Pancreas (tissue), 10 donors: ENCODE measurements at regions not wholly inside any gene's neighbourhood (a gene's known extent, or its start where the extent isn't known, plus 50 kb on each side); places are given as distances from the start of the nearest gene placed in this dataset.

Experiments
- ATAC-seq, 4 donors: fragments of 200-7000 bp; cut with Tn5 transposase; one replicate each; pipeline versions ENCODE4 v1.8.0 to v1.9.1; 2020; ENCODE audit warnings: mild to moderate bottlenecking in 4 of 4, moderate library complexity in 4 of 4
- DNase-seq, 6 donors: peaks; one replicate each; pipeline ENCODE4 v3.0.0-alpha.2; 2020
- FAIRE-seq: peaks from 2 replicates; lab custom pipeline; 2012; peaks lifted over from hg19 to GRCh38; lab: Jason Lieb, UNC
- H3K27ac ChIP-seq, 4 donors: fragments of 200-600 bp; sonication (generic); 1 replicate in 3 of 4; 2 replicates in 1 of 4; pipeline versions ENCODE4 v1.5.0 to v1.8.0; 2020
- H3K27me3 ChIP-seq, 4 donors: fragments of 200-600 bp; one replicate each; pipeline ENCODE4 v1.8.0; 2021
- H3K36me3 ChIP-seq, 3 donors: fragments of 200-600 bp; sonication (generic) in 1 of 3; one replicate each; pipeline versions ENCODE4 v1.5.0 to v1.8.0; 2020 to 2021
- H3K4me1 ChIP-seq, 3 donors: fragments of 200-600 bp; one replicate each; pipeline ENCODE4 v1.8.0; 2021
- H3K4me3 ChIP-seq, 4 donors: fragments of 200-600 bp; sonication (generic) in 2 of 4; one replicate each; pipeline versions ENCODE4 v1.5.0 to v1.8.0; 2020 to 2021
- H3K9me3 ChIP-seq, 4 donors: fragments of 200-600 bp; one replicate each; pipeline ENCODE4 v1.8.0; 2021
- WGBS, 2 donors: extraction: QIAGEN DNeasy Blood & Tissue Kit; methylation state at CpG; one replicate each; pipeline ENCODE4 v1.1.7; 2013; 5-methylcytosine and 5-hydroxymethylcytosine counted together
- intact Hi-C, 3 donors: fragments of 100-400 bp; cut with DNase I; formaldehyde crosslinking; loops; one replicate each; pipeline versions ENCODE4 v1.11.1 to v1.14.2; 2022
- TF ChIP-seq, protein P1 (sequence below), 4 donors: fragments of 200-600 bp; sonication (generic) in 3 of 4; IDR thresholded peaks; one replicate each; pipeline versions ENCODE4 v1.5.0 to v1.8.0; 2021; ENCODE audit warnings: antibody characterized with exemption in 4 of 4
- donor health status: healthy with polysubstance abuse.
- donor health status: DM: no; HTN: no; CAD: no; lungs with moderate emphysema.
- donor health status: DM: no; HTN: no; CAD: no.
- donor health status: control.
- donor health status: control.
- donor health status: Bipolar disorder and iron deficiency.
- donor health status: DM: yes; HTN: yes; CAD: no.
- donor health status: DM: no; HTN: no; CAD: no.
- donor health status: DM: no; HTN: no; CAD: no.
- donor health status: DM: yes; HTN: yes; CAD: no.

DNA sequence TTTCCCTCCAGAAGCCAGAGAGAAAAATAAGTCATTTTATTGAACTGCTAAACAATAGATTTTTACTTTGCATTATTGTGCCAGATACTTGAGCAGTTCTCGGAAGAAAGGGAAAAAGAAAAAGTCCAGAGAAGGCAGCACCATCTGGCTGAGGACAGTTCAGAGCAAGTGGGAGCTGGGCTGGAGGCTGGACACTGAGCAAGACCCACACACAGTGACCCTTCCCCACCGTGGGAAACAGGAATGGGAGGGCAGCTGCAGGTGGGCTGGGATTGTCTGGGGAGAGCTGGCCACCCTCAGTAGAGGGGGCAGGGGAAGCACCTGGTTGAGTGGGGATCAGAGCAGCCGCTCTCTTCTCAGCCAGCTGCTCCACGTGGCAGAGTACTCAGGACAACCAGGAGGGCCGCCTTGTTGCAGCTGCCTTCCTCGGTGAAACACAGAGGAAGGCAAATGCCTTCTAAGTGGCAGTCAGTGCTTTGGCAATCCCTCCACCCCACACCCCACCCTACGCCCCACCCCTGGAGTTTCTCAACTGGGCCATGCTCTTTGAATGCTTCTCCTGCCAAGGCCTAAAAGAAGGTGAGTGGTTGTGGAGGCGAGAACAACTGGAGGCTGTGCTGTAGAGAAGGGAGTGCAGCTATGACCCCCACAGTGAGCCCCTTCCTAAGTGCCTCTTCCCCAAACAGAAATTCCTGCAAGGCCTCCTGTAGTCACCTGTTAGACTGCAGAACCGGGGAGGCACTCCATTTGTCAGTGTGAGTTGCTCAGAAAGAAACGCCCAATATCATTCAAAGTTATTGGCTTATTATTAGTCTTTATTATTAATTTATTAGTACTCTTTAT, 179.3 kb downstream of the ZIC5 start:
- no peaks in the 10 kb centered on the region for H3K9me3 ChIP-seq
- intact Hi-C loops: no loop called here
- no peaks in the 10 kb centered on the region for H3K27me3 ChIP-seq
- H3K4me3 ChIP-seq: no peak overlapping the region
- no peak overlapping the region for H3K27ac ChIP-seq
- DNase-seq (no peak), FAIRE-seq (no peak), ATAC-seq (no peak)
- no peaks in the 10 kb centered on the region for H3K36me3 ChIP-seq
- H3K4me1 ChIP-seq: no peaks in the 10 kb centered on the region
- TF ChIP-seq, protein P1, sequence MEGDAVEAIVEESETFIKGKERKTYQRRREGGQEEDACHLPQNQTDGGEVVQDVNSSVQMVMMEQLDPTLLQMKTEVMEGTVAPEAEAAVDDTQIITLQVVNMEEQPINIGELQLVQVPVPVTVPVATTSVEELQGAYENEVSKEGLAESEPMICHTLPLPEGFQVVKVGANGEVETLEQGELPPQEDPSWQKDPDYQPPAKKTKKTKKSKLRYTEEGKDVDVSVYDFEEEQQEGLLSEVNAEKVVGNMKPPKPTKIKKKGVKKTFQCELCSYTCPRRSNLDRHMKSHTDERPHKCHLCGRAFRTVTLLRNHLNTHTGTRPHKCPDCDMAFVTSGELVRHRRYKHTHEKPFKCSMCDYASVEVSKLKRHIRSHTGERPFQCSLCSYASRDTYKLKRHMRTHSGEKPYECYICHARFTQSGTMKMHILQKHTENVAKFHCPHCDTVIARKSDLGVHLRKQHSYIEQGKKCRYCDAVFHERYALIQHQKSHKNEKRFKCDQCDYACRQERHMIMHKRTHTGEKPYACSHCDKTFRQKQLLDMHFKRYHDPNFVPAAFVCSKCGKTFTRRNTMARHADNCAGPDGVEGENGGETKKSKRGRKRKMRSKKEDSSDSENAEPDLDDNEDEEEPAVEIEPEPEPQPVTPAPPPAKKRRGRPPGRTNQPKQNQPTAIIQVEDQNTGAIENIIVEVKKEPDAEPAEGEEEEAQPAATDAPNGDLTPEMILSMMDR (IDR thresholded peaks at IDR 0.05): no peak
- 84 to 86% methylated on average over 10 of the region's 10 CpGs for WGBS, 2 donors

DNA sequence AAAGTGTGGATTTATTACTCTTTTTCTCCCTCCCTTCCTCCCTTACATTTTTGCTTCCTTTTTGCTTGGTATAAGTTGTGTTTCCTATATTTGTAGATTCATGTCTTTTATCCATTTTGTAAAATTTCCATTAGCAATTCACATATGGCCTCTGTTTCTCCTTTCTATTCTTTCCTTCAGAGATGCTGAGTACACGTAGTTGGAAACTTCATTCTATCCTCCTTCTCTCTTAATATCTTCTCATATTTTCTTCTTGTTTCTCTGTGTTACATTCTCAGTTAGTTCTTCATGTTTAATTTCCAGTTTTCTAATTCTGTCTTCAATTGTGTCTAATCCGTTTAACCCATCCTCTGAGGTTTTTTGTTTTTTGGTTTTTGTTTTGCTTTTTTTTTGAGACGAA, 188.9 kb downstream of the ZIC5 start:
- WGBS, 2 donors: 94 to 95% methylated on average over 3 of the region's 3 CpGs
- H3K4me1 ChIP-seq: no peaks in the 10 kb centered on the region
- no peak for ATAC-seq
- no peaks in the 10 kb centered on the region for H3K9me3 ChIP-seq
- TF ChIP-seq, protein P1 (IDR thresholded peaks at IDR 0.05): no peak
- H3K36me3 ChIP-seq: no peaks in the 10 kb centered on the region
- no peak overlapping the region for H3K27ac ChIP-seq
- intact Hi-C loops: no loop called here
- no peak for FAIRE-seq
- DNase-seq: no peak
- H3K4me3 ChIP-seq: no peak overlapping the region
- no peaks in the 10 kb centered on the region for H3K27me3 ChIP-seq

DNA sequence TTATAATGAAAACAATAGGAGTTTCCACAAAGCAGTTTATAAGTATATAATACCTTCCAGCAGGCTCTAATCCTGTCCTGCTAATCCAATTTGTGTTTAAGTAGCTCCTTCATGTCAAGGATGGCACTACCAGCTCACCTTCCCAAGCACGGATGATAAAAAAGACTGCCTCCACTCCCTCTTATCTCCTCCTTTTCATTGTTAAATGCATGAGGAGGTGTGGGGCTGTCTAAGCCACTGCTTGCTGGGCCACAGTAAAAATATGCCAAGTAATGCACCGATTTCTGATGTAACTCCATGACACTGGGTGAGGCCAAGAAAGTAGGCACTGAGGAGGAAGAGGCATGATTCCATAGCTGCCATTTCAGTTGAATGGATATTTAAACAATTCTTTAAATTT, 193.1 kb downstream of the ZIC5 start:
- H3K4me1 ChIP-seq: no peaks in the 10 kb centered on the region
- 86 to 89% methylated on average over 2 of the region's 2 CpGs for WGBS, 2 donors
- no peak for FAIRE-seq
- H3K27ac ChIP-seq: no peak overlapping the region
- TF ChIP-seq, protein P1 (IDR thresholded peaks at IDR 0.05): no peak
- H3K27me3 ChIP-seq: no peaks in the 10 kb centered on the region
- no peak for DNase-seq
- intact Hi-C loops: no loop called here
- H3K4me3 ChIP-seq: no peak overlapping the region
- ATAC-seq: no peak
- no peaks in the 10 kb centered on the region for H3K9me3 ChIP-seq
- no peaks in the 10 kb centered on the region for H3K36me3 ChIP-seq

DNA sequence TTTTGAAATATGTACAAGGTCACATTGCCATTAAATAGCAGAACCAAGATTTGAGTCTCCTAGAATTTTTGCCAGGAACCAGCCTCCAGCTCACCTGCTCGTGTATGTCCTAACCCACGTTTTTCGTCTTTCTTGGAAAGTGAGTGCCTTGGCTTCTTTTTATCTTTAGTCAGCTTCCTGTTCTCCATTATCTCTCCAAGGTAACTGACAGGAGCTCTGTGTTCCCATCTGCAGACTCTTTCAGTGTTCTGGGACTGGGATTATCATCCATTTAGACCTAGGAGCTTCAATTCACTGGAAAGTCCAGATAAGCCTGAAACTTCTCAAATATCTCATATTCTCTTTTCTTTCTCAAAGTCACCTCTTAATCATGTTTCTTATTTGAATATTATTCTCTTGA, 193.7 kb downstream of the ZIC5 start:
- H3K27ac ChIP-seq: no peak overlapping the region
- intact Hi-C loops: no loop called here
- WGBS, 2 donors: 39 to 41% methylated on average over 3 of the region's 3 CpGs
- DNase-seq: no peak
- TF ChIP-seq, protein P1 (IDR thresholded peaks at IDR 0.05): no peak
- no peak for FAIRE-seq
- H3K9me3 ChIP-seq: no peaks in the 10 kb centered on the region
- no peak overlapping the region for H3K4me3 ChIP-seq
- H3K27me3 ChIP-seq: no peaks in the 10 kb centered on the region
- H3K4me1 ChIP-seq: no peaks in the 10 kb centered on the region
- no peak for ATAC-seq
- H3K36me3 ChIP-seq: no peaks in the 10 kb centered on the region

DNA sequence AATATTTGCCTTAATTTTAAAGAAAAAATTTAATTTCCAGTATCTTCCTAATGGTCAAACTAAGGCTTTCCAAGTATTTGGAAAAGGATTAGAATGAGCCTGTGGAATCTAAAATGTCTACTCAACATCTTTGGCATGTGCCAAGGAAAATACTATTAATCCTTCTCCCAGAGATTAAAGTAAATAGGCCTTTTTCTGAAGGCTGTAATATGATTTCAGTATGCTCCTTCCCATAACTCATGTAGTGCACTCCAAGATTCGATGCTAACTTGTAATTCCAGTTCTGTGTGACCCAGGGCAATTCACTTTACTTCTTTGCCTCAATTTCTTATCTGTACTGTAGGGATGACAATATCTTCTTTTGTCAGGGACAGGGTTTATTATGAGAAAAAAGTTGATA, 196.9 kb downstream of the ZIC5 start:
- ATAC-seq: no peak
- Histone ChIP-seq H3K4me3 (no peak overlapping the region), H3K27me3 (no peaks in the 10 kb centered on the region), H3K27ac (no peak overlapping the region), H3K36me3 (no peaks in the 10 kb centered on the region), H3K4me1 (no peaks in the 10 kb centered on the region), H3K9me3 (no peaks in the 10 kb centered on the region)
- intact Hi-C loops: no loop called here
- DNase-seq: no peak
- FAIRE-seq: no peak
- TF ChIP-seq, protein P1 (IDR thresholded peaks at IDR 0.05): no peak
- WGBS, 2 donors: 28 to 47% methylated on average over 1 of the region's 1 CpG
